PC-3 (cell line): ENCODE measurements at regions not wholly inside any gene's neighbourhood (a gene's known extent, or its start where the extent isn't known, plus 50 kb on each side); places are given as distances from the start of the nearest gene placed in this dataset.

Experiments
- ATAC-seq: fragments of 200-7000 bp; cut with Tn5 transposase; 2 replicates; pipeline ENCODE4 v1.9.1; 2020; ENCODE audit warnings: mild to moderate bottlenecking, moderate library complexity
- BruUV-seq: library from RNA; stranded (reverse); fragments of 400-500 nt; replicated peaks from 2 replicates; lab custom pipeline; 2021; lab: Mats Ljungman, UMichigan
- CTCF ChIA-PET: fragments of 300-600 bp; sonication (Branson Sonifier 250); formaldehyde crosslinking; loops from one replicate; lab custom pipeline; 2022; ENCODE audit warnings: antibody characterized with exemption; lab: Charles Lee
- POLR2A ChIA-PET: fragments of 300-600 bp; sonication (Branson Sonifier 250); formaldehyde crosslinking; loops from one replicate; lab custom pipeline; 2022; ENCODE audit warnings: antibody characterized with exemption; ENCODE audit not compliant: unreplicated experiment; lab: Charles Lee
- DNase-seq: peaks from one replicate; pipeline ENCODE4 v3.0.0-alpha.2; 2015
- H2AFZ ChIP-seq: fragments of 300-600 bp; sonication (generic); 2 replicates; pipeline ENCODE4 v1.6.0; 2016; ENCODE audit warnings: antibody characterized with exemption, low read length
- H3F3A ChIP-seq: fragments of 300-600 bp; sonication (generic); one replicate; pipeline ENCODE4 v1.6.0; 2017; ENCODE audit warnings: antibody characterized with exemption, low read length, control low read depth, mild to moderate bottlenecking; ENCODE audit not compliant: unreplicated experiment
- H3K27ac ChIP-seq: fragments of 300-600 bp; sonication (generic); 2 replicates; pipeline ENCODE4 v1.5.1; 2016; ENCODE audit warnings: mild to moderate bottlenecking, low read length
- H3K27me3 ChIP-seq: fragments of 300-600 bp; sonication (generic); 2 replicates; pipeline ENCODE4 v1.6.1; 2016; ENCODE audit warnings: low read length, mixed read lengths
- H3K36me3 ChIP-seq: fragments of 300-600 bp; sonication (generic); 2 replicates; pipeline ENCODE4 v1.6.1; 2016; ENCODE audit warnings: low read depth, mixed run types, low read length, mixed read lengths
- H3K4me1 ChIP-seq: fragments of 300-600 bp; sonication (generic); 2 replicates; pipeline ENCODE4 v1.5.1; 2016; ENCODE audit warnings: low read length; ENCODE audit not compliant: insufficient read depth
- H3K4me2 ChIP-seq: fragments of 300-600 bp; sonication (generic); 2 replicates; pipeline ENCODE4 v1.6.0; 2016; ENCODE audit warnings: low read length
- H3K4me3 ChIP-seq: fragments of 300-600 bp; sonication (generic); 2 replicates; pipeline ENCODE4 v1.5.1; 2016; ENCODE audit warnings: mild to moderate bottlenecking, low read length, mixed read lengths
- H3K79me2 ChIP-seq: fragments of 300-600 bp; sonication (generic); 2 replicates; pipeline ENCODE4 v1.6.1; 2017; ENCODE audit warnings: low read length, mixed read lengths
- H3K9ac ChIP-seq: fragments of 300-600 bp; sonication (generic); 2 replicates; pipeline ENCODE4 v1.6.0; 2016; ENCODE audit warnings: mild to moderate bottlenecking, low read length
- H3K9me2 ChIP-seq: fragments of 300-600 bp; sonication (generic); replicated peaks from 2 replicates; pipeline ENCODE4 v1.6.1; 2016; ENCODE audit warnings: mixed run types, low read length, mixed read lengths
- H3K9me3 ChIP-seq: fragments of 300-600 bp; sonication (generic); 2 replicates; pipeline ENCODE4 v1.6.1; 2016; ENCODE audit warnings: low read length, mixed read lengths
- H4K20me1 ChIP-seq: fragments of 300-600 bp; sonication (generic); 2 replicates; pipeline ENCODE4 v1.6.1; 2016; ENCODE audit warnings: low read length, mixed read lengths
- EZH2 ChIP-seq: fragments of 300-600 bp; sonication (generic); IDR thresholded peaks from one replicate; pipeline ENCODE4 v1.6.1; 2017; ENCODE audit warnings: antibody characterized with exemption, mild to moderate bottlenecking, low read length; ENCODE audit not compliant: unreplicated experiment
- EZH2phosphoT487 ChIP-seq: fragments of 300-600 bp; sonication (generic); IDR thresholded peaks from 2 replicates; pipeline ENCODE4 v1.6.1; 2018; ENCODE audit warnings: mild to moderate bottlenecking, antibody characterized with exemption, low read length, borderline replicate concordance
- intact Hi-C: fragments of 100-400 bp; cut with micrococcal nuclease; formaldehyde crosslinking; loops from 2 replicates; pipeline ENCODE4 v1.9.0; 2023
- TF ChIP-seq, protein P1 (sequence below): fragments of 300-600 bp; sonication (generic); conservative IDR thresholded peaks from 2 replicates; pipeline ENCODE4 v1.5.1; 2017; ENCODE audit warnings: antibody characterized with exemption, low read depth, mild to moderate bottlenecking, low read length

DNA sequence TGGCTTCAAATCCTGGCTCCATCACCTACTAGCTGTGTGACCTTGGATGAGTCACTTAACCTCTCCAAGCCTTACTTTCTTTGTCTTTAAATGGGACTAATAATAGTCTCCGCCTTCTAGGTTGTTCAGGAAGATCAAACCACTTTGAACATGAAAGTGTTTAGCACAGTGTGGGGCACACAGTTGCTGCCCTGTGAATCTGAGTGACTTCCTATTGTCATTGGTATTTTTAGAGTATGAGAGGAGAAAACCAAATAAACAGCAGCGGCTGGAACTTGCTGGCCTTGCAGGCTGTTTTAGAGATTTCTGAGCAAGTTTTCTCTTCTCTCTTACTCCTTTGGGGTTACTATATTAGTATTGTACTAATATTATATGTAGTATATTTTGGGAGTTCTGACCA, 120.7 kb upstream of the MYL2 start:
- no TSS peak for BruUV-seq
- Histone ChIP-seq H3K4me2 (no peak overlapping the region), H3K9me3 (no peaks in the 10 kb centered on the region), H3K4me1 (peaks cover 3% of the 10 kb centered on the region; the same call in 1 of the 2 replicates), H3K9me2 (no peaks in the 10 kb centered on the region), H3K4me3 (no peak overlapping the region), H3K27ac (no peak overlapping the region), H3K36me3 (no peaks in the 10 kb centered on the region), H2AFZ (no peak overlapping the region), H3K79me2 (no peaks in the 10 kb centered on the region), H4K20me1 (no peaks in the 10 kb centered on the region), H3K27me3 (peaks cover 33% of the 10 kb centered on the region), H3F3A (no peaks in the 10 kb centered on the region), H3K9ac (no peak overlapping the region)
- DNase-seq = no peak
- POLR2A ChIA-PET = no interaction called here
- intact Hi-C loops = no loop called here
- CTCF ChIA-PET = no interaction called here
- TF ChIP-seq, protein P1, sequence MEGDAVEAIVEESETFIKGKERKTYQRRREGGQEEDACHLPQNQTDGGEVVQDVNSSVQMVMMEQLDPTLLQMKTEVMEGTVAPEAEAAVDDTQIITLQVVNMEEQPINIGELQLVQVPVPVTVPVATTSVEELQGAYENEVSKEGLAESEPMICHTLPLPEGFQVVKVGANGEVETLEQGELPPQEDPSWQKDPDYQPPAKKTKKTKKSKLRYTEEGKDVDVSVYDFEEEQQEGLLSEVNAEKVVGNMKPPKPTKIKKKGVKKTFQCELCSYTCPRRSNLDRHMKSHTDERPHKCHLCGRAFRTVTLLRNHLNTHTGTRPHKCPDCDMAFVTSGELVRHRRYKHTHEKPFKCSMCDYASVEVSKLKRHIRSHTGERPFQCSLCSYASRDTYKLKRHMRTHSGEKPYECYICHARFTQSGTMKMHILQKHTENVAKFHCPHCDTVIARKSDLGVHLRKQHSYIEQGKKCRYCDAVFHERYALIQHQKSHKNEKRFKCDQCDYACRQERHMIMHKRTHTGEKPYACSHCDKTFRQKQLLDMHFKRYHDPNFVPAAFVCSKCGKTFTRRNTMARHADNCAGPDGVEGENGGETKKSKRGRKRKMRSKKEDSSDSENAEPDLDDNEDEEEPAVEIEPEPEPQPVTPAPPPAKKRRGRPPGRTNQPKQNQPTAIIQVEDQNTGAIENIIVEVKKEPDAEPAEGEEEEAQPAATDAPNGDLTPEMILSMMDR = no peak
- TF ChIP-seq EZH2 = no peak
- no peak for ATAC-seq

DNA sequence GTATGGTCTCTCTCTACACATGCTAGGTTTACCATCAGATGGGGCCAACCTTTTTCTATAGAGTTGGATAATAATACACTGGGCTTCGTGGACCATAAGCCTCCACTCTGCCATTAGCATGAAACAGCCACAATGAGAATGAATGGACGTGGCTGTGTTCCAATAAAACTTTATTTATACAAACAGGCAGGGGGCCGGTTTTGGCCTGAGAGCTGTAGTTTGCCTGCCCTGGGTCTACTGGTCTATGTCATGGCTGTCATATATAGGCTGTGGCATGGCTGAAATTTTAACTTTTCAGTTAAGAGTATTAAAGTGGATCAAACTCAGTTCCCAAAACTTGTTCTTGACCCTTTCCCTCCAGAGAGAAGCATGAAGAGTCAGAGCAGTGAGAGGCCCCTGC, 120.3 kb upstream of the MYL2 start:
- ATAC-seq (no peak), DNase-seq (no peak)
- no peak overlapping the region for H3K9ac ChIP-seq
- H4K20me1 ChIP-seq = no peaks in the 10 kb centered on the region
- no peak overlapping the region for H3K27ac ChIP-seq
- no peaks in the 10 kb centered on the region for H3K9me3 ChIP-seq
- CTCF ChIA-PET = no interaction called here
- no peaks in the 10 kb centered on the region for H3K9me2 ChIP-seq
- H3K79me2 ChIP-seq = no peaks in the 10 kb centered on the region
- H3K4me1 ChIP-seq = peaks cover 3% of the 10 kb centered on the region; the same call in 1 of the 2 replicates
- H3K4me3 ChIP-seq = no peak overlapping the region
- peaks cover 37% of the 10 kb centered on the region for H3K27me3 ChIP-seq
- TF ChIP-seq EZH2 (no peak), EZH2phosphoT487 (no peak)
- TF ChIP-seq, protein P1 = no peak
- H2AFZ ChIP-seq = no peak overlapping the region
- no peak overlapping the region for H3K4me2 ChIP-seq
- no TSS peak for BruUV-seq
- no peaks in the 10 kb centered on the region for H3F3A ChIP-seq
- no peaks in the 10 kb centered on the region for H3K36me3 ChIP-seq
- intact Hi-C loops = no loop called here
- POLR2A ChIA-PET = no interaction called here

DNA sequence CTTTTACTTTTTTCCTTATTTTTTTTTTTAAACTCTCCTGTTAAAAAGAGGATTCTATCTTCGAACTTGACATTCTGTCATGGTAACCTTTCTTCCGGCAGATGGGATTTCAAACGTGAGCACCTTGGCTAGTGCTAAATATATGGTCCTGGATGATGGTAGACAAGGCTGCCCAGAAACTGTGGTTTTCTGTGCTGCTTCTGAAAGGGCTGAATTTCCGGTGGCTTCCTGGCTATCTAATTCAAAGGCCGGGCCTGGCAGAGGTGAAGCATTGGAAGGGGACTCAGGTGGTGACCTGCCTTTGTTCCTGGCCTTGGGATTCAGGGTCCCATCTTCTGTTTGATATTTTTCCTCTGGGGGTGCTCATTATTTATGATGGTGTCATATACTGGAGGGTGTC, 118.6 kb upstream of the MYL2 start:
- ATAC-seq = no peak
- TF ChIP-seq, protein P1 = no peak
- TF ChIP-seq EZH2 (no peak), EZH2phosphoT487 (no peak)
- Histone ChIP-seq H4K20me1 (no peaks in the 10 kb centered on the region), H3K79me2 (no peaks in the 10 kb centered on the region), H3K36me3 (no peaks in the 10 kb centered on the region), H3K4me3 (no peak overlapping the region), H3K4me2 (no peak overlapping the region), H3K4me1 (peaks cover 3% of the 10 kb centered on the region; the same call in 1 of the 2 replicates), H3F3A (no peaks in the 10 kb centered on the region), H3K9me2 (no peaks in the 10 kb centered on the region), H3K27me3 (peaks cover 51% of the 10 kb centered on the region), H3K9me3 (no peaks in the 10 kb centered on the region), H3K9ac (no peak overlapping the region), H3K27ac (no peak overlapping the region), H2AFZ (no peak overlapping the region)
- ChIA-PET CTCF (no interaction called here), POLR2A (no interaction called here)
- BruUV-seq = no TSS peak
- intact Hi-C loops = no loop called here
- no peak for DNase-seq
